ENCODE measurements at regions not wholly inside any gene's neighbourhood (a gene's known extent, or its start where the extent isn't known, plus 50 kb on each side); places are given as distances from the start of the nearest gene placed in this dataset.

DNA sequence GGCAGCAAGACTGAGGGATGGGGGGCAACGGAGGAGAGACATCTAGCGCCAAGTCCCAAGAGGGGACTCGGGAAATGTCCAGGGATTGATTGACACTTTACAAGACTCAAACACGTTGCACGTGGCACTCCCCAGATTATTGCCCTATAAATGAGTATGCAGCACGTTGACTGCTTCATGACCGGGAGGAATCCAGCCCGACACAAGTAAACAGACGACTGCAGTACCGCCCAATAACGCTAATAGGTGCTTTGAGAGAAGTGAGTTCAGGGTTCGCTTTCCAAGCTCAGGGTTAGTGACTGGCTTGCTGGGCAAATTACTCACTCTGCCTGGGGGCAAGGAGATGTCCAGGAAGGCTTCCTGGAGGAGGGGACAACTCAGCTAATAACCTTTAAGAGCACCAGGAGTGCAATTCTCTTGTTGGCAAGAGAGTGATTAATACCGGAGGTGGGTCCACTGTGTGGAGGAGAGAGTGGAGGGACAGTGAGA, 73.3 kb upstream of the MYL10 start:
- no peak for DNase-seq (ENCODE audit: insufficient read length, low spot score)
- TF ChIP-seq POLR2AphosphoS5 (IDR thresholded peaks at IDR 0.05; ENCODE audit: low read depth, low read length) (no peak), SPI1 (IDR thresholded peaks at IDR 0.05; ENCODE audit: low read depth, low read length) (no peak), TAF1 (IDR thresholded peaks at IDR 0.05; ENCODE audit: low read depth, low read length) (no peak), POLR2A (IDR thresholded peaks at IDR 0.05; ENCODE audit: low read depth, low read length) (no peak)
- no peak for FAIRE-seq

DNA sequence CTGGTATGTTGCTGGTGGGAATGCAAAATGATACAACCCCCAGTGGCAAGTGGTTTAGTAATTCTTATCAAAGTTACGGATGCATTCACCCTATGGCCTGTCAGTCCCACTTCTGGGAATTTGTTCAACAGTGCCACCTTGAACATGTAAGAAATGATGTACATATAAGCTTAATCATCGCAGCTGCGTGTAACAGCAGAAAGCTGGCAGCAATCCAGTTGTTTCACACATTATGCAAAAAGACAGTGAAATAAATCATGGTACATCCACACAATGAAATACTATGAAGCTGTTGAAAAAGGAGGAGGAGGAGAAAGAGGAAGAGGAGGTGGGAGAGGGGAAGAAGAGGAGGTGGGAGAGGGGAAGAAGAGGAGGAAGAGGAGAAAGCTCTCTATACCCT, 76.2 kb upstream of the MYL10 start:
- TF ChIP-seq PAX5 (IDR thresholded peaks at IDR 0.05; ENCODE audit: insufficient read depth, low read length, severe bottlenecking): no peak
- no peak for TF ChIP-seq POU2F2 (IDR thresholded peaks at IDR 0.05; ENCODE audit: low read depth, low read length)
- no peak for TF ChIP-seq POLR2A (IDR thresholded peaks at IDR 0.05; ENCODE audit: low read depth, low read length)
- TF ChIP-seq POLR2AphosphoS5 (IDR thresholded peaks at IDR 0.05; ENCODE audit: low read depth, low read length): no peak
- TF ChIP-seq SPI1 (IDR thresholded peaks at IDR 0.05; ENCODE audit: low read depth, low read length): no peak
- no peak for TF ChIP-seq TAF1 (IDR thresholded peaks at IDR 0.05; ENCODE audit: low read depth, low read length)
- DNase-seq (ENCODE audit: insufficient read length, low spot score) (no peak), FAIRE-seq (no peak)

DNA sequence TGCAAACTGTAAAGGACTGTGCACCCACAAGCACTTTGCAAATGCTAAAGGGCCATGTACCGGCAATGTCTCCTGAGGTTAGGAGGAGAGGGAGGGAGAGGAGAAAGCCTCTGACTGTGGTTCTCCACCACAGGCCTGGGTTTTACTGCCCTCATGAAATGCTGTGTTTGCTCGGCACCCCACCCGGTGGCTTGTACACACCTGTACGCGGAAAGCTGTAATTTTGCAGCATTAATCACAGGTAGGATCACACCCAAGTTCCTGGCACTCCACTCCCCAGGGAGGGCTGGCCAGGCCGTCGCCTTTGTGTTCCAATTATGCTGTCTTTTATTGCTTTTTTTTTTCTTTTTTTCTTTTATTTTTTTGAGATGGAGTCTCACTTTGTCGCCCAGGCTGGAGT, 78.5 kb upstream of the MYL10 start:
- no peak for DNase-seq (ENCODE audit: insufficient read length, low spot score)
- no peak for FAIRE-seq
- TF ChIP-seq POLR2A (IDR thresholded peaks at IDR 0.05; ENCODE audit: low read depth, low read length): no peak

DNA sequence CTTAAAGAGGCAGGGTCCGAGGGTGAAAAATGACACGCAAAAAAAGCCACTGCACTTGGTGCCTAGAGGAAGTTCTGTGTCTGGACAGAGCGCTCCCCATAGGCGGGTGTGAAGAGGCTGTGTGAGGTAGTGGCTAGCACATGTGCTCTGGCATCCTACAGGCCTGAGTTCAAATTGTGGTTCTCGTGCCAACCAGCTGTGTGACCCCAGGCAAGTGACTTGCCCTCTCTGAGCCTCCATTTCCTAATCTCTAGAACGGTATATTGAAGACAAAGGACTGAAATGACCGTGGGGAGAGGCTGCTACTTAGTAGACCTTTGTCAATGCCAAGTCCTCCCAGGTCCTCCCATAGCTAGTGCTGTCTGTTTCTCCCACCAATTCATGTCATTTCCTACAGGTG, 79.1 kb upstream of the MYL10 start:
- TF ChIP-seq PAX5 (IDR thresholded peaks at IDR 0.05; ENCODE audit: insufficient read depth, low read length, severe bottlenecking) (no peak), POLR2AphosphoS5 (IDR thresholded peaks at IDR 0.05; ENCODE audit: low read depth, low read length) (no peak), POU2F2 (IDR thresholded peaks at IDR 0.05; ENCODE audit: low read depth, low read length) (no peak), TAF1 (IDR thresholded peaks at IDR 0.05; ENCODE audit: low read depth, low read length) (no peak)
- FAIRE-seq (no peak), DNase-seq (ENCODE audit: insufficient read length, low spot score) (no peak)

DNA sequence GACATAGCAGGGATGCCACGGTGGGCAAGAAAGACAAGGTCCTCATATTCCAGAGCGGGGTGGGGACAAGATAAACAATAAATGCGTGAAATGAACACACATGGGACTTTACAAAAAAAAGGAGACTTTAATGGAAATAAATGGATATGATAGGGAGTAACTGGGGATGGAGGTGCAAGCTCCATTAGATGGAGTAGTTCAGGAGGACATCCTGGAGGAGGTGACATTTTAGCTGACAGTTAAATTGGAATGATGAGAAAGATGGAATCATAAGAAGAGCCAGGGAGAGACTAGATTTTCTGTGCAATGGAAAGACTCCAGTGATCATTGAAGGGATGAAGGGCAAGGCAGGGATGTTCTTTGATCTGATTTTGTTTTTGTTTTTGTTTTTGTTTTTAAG, 83.6 kb upstream of the MYL10 start:
- TF ChIP-seq POLR2A (IDR thresholded peaks at IDR 0.05; ENCODE audit: low read depth, low read length) (no peak), POLR2AphosphoS5 (IDR thresholded peaks at IDR 0.05; ENCODE audit: low read depth, low read length) (no peak), TAF1 (IDR thresholded peaks at IDR 0.05; ENCODE audit: low read depth, low read length) (no peak), PAX5 (IDR thresholded peaks at IDR 0.05; ENCODE audit: insufficient read depth, low read length, severe bottlenecking) (no peak), POU2F2 (IDR thresholded peaks at IDR 0.05; ENCODE audit: low read depth, low read length) (no peak), SPI1 (IDR thresholded peaks at IDR 0.05; ENCODE audit: low read depth, low read length) (no peak)
- no peak for DNase-seq (ENCODE audit: insufficient read length, low spot score)
- no peak for FAIRE-seq

DNA sequence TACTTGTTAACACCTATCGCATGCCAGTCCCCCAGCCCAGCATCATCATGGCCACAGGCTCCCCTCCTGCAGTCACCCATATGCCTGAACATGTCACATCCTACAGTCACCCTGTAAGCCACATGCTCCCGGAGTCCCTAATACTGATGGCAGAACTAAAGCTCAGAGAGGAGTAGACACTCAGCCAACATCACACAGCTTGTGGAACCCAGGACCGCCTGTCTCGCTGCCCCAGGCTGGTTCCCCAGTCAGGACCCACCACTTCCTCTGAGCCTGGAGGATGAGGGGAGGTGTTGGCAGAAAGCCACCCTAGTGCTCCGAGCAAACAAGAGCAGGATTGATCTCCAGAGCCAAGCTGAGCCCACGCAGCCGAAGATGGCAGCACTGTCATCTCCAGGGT, 85.0 kb upstream of the MYL10 start:
- DNase-seq (ENCODE audit: insufficient read length, low spot score) (no peak), FAIRE-seq (no peak)
- TF ChIP-seq SPI1 (IDR thresholded peaks at IDR 0.05; ENCODE audit: low read depth, low read length): no peak
- no peak for TF ChIP-seq PAX5 (IDR thresholded peaks at IDR 0.05; ENCODE audit: insufficient read depth, low read length, severe bottlenecking)

DNA sequence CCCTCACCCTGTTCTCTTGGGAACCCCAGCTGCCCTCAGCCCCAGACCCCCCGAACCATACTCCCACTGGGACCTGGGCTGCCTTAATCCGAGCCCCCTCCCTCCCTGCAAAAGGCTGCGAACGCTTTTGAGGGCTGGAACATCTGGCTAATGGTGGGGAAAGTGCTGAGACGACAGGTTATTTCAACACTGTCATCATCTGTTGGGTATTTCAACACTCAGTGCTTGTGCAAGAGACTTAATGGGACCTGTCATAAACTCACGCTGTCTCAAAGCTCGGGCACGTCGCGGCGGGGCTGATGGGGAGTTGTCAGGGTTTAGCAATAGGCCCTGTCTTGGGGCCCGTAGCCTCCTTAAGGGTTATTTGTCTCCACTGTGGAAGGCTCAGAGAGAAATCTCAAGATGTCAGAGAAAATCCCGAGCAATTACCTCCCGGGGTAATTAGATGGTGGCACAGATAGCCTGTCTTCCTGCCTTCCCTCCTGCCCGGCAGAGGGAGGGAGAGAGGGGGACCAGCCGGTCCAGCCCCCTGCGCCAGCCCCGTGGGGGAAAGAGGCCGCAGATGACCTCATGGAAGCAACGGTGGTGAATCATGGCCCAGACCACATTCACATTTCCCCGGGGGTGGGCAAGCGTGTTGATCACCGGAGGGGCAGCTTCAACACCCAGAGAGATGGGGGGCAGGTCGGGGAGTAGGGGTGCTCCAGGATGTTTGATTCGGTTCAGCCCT, 88.7 kb upstream of the MYL10 start:
- no peak for FAIRE-seq
- no peak for TF ChIP-seq POLR2A (IDR thresholded peaks at IDR 0.05; ENCODE audit: low read depth, low read length)
- no peak for TF ChIP-seq POU2F2 (IDR thresholded peaks at IDR 0.05; ENCODE audit: low read depth, low read length)
- TF ChIP-seq PAX5 (IDR thresholded peaks at IDR 0.05; ENCODE audit: insufficient read depth, low read length, severe bottlenecking): no peak
- no peak for TF ChIP-seq SPI1 (IDR thresholded peaks at IDR 0.05; ENCODE audit: low read depth, low read length)
- TF ChIP-seq POLR2AphosphoS5 (IDR thresholded peaks at IDR 0.05; ENCODE audit: low read depth, low read length): no peak
- TF ChIP-seq TAF1 (IDR thresholded peaks at IDR 0.05; ENCODE audit: low read depth, low read length): no peak
- no peak for DNase-seq (ENCODE audit: insufficient read length, low spot score)

DNA sequence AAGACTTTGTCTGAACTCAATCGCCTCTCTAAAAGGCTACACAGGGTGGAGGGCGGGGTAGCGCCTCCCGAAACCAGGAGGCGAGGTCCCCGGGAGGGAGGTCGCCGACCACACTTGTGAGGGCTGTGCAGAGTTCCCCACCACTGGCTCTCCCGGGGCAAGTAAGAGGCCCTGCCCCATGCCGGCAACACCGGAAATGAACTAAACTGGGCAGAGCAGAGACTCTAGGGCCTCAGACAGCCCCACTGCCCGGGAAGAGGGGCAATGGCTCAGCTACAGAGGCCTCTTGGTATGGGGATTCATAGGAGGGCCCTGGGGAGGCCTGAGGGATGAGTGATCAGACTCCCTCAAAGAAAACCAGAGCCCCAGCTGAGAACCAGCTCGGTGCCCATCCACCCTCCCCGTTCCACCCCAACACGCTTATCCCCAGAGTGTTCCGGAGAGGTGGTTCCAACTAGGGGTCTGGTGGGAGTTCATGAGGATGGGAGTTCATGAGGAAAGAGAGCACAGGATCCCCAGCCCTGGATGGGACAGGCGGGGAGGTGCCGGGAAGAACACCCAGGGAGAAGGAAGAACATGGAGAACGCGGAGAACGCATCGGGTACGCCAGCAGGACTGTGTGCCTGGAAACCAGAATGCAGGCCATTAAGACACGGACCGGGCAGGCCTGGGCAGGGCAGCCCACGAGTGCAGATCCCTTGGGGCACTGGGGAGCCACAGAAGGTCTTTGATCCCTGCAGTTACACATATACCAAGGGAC, 89.4 kb upstream of the MYL10 start:
- DNase-seq (ENCODE audit: insufficient read length, low spot score): no peak
- FAIRE-seq: no peak
- TF ChIP-seq POLR2A (IDR thresholded peaks at IDR 0.05; ENCODE audit: low read depth, low read length): no peak

DNA sequence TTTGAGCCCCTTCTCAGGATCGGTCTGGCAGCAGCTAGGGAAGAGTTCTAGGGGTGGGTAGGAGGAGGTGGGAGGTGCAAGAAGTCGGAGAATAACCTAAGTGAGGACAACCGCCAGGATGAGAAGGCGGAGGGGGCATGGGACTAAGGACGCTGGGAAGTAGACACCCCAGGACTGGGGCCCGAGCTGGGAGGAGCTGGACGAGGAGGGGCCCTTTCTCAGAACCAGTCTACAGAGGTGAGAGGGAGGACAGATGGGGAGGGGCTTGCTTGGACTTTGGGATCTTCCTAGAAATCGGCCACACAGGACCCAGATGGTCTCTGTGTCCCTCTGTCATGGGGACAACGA, 90.0 kb upstream of the MYL10 start:
- FAIRE-seq: no peak
- TF ChIP-seq TAF1 (IDR thresholded peaks at IDR 0.05; ENCODE audit: low read depth, low read length) (no peak), PAX5 (IDR thresholded peaks at IDR 0.05; ENCODE audit: insufficient read depth, low read length, severe bottlenecking) (no peak), POU2F2 (IDR thresholded peaks at IDR 0.05; ENCODE audit: low read depth, low read length) (no peak), POLR2AphosphoS5 (IDR thresholded peaks at IDR 0.05; ENCODE audit: low read depth, low read length) (no peak)
- DNase-seq (ENCODE audit: insufficient read length, low spot score): no peak

DNA sequence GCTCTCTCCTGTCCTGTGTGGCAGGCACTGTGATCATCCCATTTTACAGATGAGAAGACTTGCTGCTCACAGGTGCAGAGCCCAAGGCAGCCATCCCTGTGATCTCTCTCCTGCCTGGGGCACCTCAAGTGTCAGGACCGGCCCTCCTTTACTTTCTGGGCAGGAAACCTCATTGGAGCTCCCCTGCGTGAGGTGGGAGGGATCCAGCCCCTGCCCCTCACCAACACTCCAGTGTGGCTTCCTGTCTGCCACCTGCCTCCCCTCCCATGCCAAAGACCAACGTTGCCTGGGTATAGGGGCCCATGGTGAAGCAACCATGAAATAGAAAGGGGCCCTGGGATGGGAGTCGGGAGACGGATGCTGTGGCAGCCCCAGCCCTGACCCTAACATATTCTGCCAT, 91.2 kb upstream of the MYL10 start:
- DNase-seq (ENCODE audit: insufficient read length, low spot score) (no peak), FAIRE-seq (no peak)
- TF ChIP-seq POLR2AphosphoS5 (IDR thresholded peaks at IDR 0.05; ENCODE audit: low read depth, low read length) (no peak), TAF1 (IDR thresholded peaks at IDR 0.05; ENCODE audit: low read depth, low read length) (no peak), POLR2A (IDR thresholded peaks at IDR 0.05; ENCODE audit: low read depth, low read length) (no peak), POU2F2 (IDR thresholded peaks at IDR 0.05; ENCODE audit: low read depth, low read length) (no peak), PAX5 (IDR thresholded peaks at IDR 0.05; ENCODE audit: insufficient read depth, low read length, severe bottlenecking) (no peak), SPI1 (IDR thresholded peaks at IDR 0.05; ENCODE audit: low read depth, low read length) (no peak)
